ENCODE measurements at regions not wholly inside any gene's neighbourhood (a gene's known extent, or its start where the extent isn't known, plus 50 kb on each side); places are given as distances from the start of the nearest gene placed in this dataset.

GRCh38 chr3:74711913-74712512, 97.6 kb upstream of the CNTN3 start:
- no peaks in the 10 kb centered on the region for H3K9me2 ChIP-seq (replicated peaks; ENCODE audit: control insufficient read depth, low read length)
- no peaks in the 10 kb centered on the region for H3K79me2 ChIP-seq (ENCODE audit: control insufficient read depth, low read length)
- no peak overlapping the region for H3K27ac ChIP-seq (ENCODE audit: low read depth, low read length)
- H3K4me3 ChIP-seq (ENCODE audit: low read length): no peak overlapping the region
- H3K9me3 ChIP-seq (ENCODE audit: control insufficient read depth, insufficient read depth, low read length): no peaks in the 10 kb centered on the region
- no peaks in the 10 kb centered on the region for H3F3A ChIP-seq (ENCODE audit: control insufficient read depth, insufficient read depth)
- H3K36me3 ChIP-seq (ENCODE audit: control insufficient read depth, low read length): no peaks in the 10 kb centered on the region
- no peaks in the 10 kb centered on the region for H3K4me1 ChIP-seq (ENCODE audit: control insufficient read depth, low read length)
- no peak overlapping the region for H3K4me2 ChIP-seq (ENCODE audit: low read length)
- no peaks in the 10 kb centered on the region for H4K20me1 ChIP-seq (ENCODE audit: control insufficient read depth, insufficient read depth, low read depth, low read length)
- TF ChIP-seq EZH2phosphoT487 (IDR thresholded peaks at IDR 0.05; ENCODE audit: borderline replicate concordance, low read length): no peak
- TF ChIP-seq CTCF (IDR thresholded peaks at IDR 0.05; ENCODE audit: low read depth, low read length, poor library complexity, severe bottlenecking): no peak
- H3K27me3 ChIP-seq (ENCODE audit: control insufficient read depth, low read length): no peaks in the 10 kb centered on the region

DNA sequence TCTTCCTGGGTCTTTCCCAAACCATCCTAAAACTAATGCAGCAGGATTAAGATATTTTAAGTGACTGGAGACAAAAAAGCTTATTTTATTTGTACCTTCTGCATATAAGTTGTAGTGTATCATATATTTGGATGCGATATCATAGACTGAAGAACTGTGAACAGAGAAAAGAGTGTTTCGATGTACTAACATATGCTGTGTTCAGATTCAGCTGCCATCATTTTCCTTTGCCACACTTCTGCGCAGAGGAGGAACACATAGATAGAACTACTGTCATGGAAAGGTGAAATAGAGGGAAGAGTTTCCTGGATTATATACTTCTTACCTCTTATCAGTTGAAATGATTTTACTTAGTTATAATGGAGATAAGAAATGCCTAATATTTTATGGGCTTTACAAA, 95.5 kb upstream of the CNTN3 start:
- Histone ChIP-seq H3F3A (ENCODE audit: control insufficient read depth, insufficient read depth) (no peaks in the 10 kb centered on the region), H3K4me3 (ENCODE audit: low read length) (no peak overlapping the region), H4K20me1 (ENCODE audit: control insufficient read depth, insufficient read depth, low read depth, low read length) (no peaks in the 10 kb centered on the region), H3K4me1 (ENCODE audit: control insufficient read depth, low read length) (no peaks in the 10 kb centered on the region), H3K36me3 (ENCODE audit: control insufficient read depth, low read length) (no peaks in the 10 kb centered on the region), H3K27ac (ENCODE audit: low read depth, low read length) (no peak overlapping the region), H3K27me3 (ENCODE audit: control insufficient read depth, low read length) (no peaks in the 10 kb centered on the region), H3K9me2 (replicated peaks; ENCODE audit: control insufficient read depth, low read length) (no peaks in the 10 kb centered on the region), H3K4me2 (ENCODE audit: low read length) (no peak overlapping the region), H3K9me3 (ENCODE audit: control insufficient read depth, insufficient read depth, low read length) (no peaks in the 10 kb centered on the region), H3K79me2 (ENCODE audit: control insufficient read depth, low read length) (no peaks in the 10 kb centered on the region)
- no peak for TF ChIP-seq CTCF (IDR thresholded peaks at IDR 0.05; ENCODE audit: low read depth, low read length, poor library complexity, severe bottlenecking)
- TF ChIP-seq EZH2phosphoT487 (IDR thresholded peaks at IDR 0.05; ENCODE audit: borderline replicate concordance, low read length): no peak

GRCh38 chr3:74693696-74694393, 79.4 kb upstream of the CNTN3 start:
- H3K9me2 ChIP-seq (replicated peaks; ENCODE audit: control insufficient read depth, low read length): no peaks in the 10 kb centered on the region
- H3K4me2 ChIP-seq (ENCODE audit: low read length): no peak overlapping the region
- H3K4me3 ChIP-seq (ENCODE audit: low read length): no peak overlapping the region
- H3F3A ChIP-seq (ENCODE audit: control insufficient read depth, insufficient read depth): no peaks in the 10 kb centered on the region
- no peaks in the 10 kb centered on the region for H4K20me1 ChIP-seq (ENCODE audit: control insufficient read depth, insufficient read depth, low read depth, low read length)
- no peaks in the 10 kb centered on the region for H3K27me3 ChIP-seq (ENCODE audit: control insufficient read depth, low read length)
- H3K79me2 ChIP-seq (ENCODE audit: control insufficient read depth, low read length): no peaks in the 10 kb centered on the region
- no peak overlapping the region for H3K27ac ChIP-seq (ENCODE audit: low read depth, low read length)
- no peaks in the 10 kb centered on the region for H3K9me3 ChIP-seq (ENCODE audit: control insufficient read depth, insufficient read depth, low read length)
- H3K36me3 ChIP-seq (ENCODE audit: control insufficient read depth, low read length): no peaks in the 10 kb centered on the region
- TF ChIP-seq CTCF (IDR thresholded peaks at IDR 0.05; ENCODE audit: low read depth, low read length, poor library complexity, severe bottlenecking) (no peak), EZH2phosphoT487 (IDR thresholded peaks at IDR 0.05; ENCODE audit: borderline replicate concordance, low read length) (no peak)
- H3K4me1 ChIP-seq (ENCODE audit: control insufficient read depth, low read length): no peaks in the 10 kb centered on the region

Data from DOHH2 (cell line).